ENCODE measurements at regions not wholly inside any gene's neighbourhood (a gene's known extent, or its start where the extent isn't known, plus 50 kb on each side); places are given as distances from the start of the nearest gene placed in this dataset.

- TF ChIP-seq CTCF (IDR thresholded peaks at IDR 0.05; ENCODE audit: insufficient read depth, low read depth, low read length): no peak
- no peak for TF ChIP-seq EZH2 (IDR thresholded peaks at IDR 0.05; ENCODE audit: insufficient read depth, low read length)
Observed at GRCh38 chrX:16517039-16517605, 132.8 kb upstream of the S100G start.

All from astrocyte (in vitro differentiated cells and primary cell).